CD4-positive, CD25-positive, alpha-beta regulatory T cell (primary cell): ENCODE measurements at regions not wholly inside any gene's neighbourhood (a gene's known extent, or its start where the extent isn't known, plus 50 kb on each side); places are given as distances from the start of the nearest gene placed in this dataset.

Source experiments
- ATAC-seq, 2 donors: fragments of 150-1000 bp; cut with Tn5 transposase; one replicate each; pipeline ENCODE4 v1.10.0; 2021; ENCODE audit warnings: low read depth in 2 of 2, moderate number of reproducible peaks in 2 of 2, moderate library complexity in 1 of 2
- DNase-seq, 3 donors: peaks; one replicate each; pipeline versions ENCODE4 v3.0.0 to v3.0.0-alpha.2; 2012 to 2022; ENCODE audit warnings: mixed read lengths in 1 of 3
- H3K27ac ChIP-seq: one replicate; pipeline ENCODE4 v1.7.0; 2013; ENCODE audit warnings: mild to moderate bottlenecking, low read length; ENCODE audit not compliant: insufficient read depth, poor library complexity, severe bottlenecking
- H3K27me3 ChIP-seq: one replicate; pipeline ENCODE4 v1.7.0; 2013; ENCODE audit warnings: low read length; ENCODE audit not compliant: control insufficient read depth, insufficient read depth
- H3K36me3 ChIP-seq: one replicate; pipeline ENCODE4 v1.7.0; 2013; ENCODE audit warnings: mild to moderate bottlenecking, low read length, moderate library complexity; ENCODE audit not compliant: control insufficient read depth, insufficient read depth
- H3K4me1 ChIP-seq: 2 replicates; pipeline ENCODE4 v1.7.0; 2013; ENCODE audit warnings: mild to moderate bottlenecking, low read length; ENCODE audit not compliant: insufficient read depth, control insufficient read depth, poor library complexity, severe bottlenecking
- H3K4me3 ChIP-seq: one replicate; pipeline ENCODE4 v1.7.0; 2013; ENCODE audit warnings: low read depth, mild to moderate bottlenecking, low read length, moderate library complexity
- H3K9me3 ChIP-seq, 2 experiments: 1 replicate in 1 of 2; 2 replicates in 1 of 2; pipeline ENCODE4 v1.7.0; 2013; ENCODE audit warnings: low read length in 2 of 2, mild to moderate bottlenecking in 1 of 2, moderate library complexity in 1 of 2; ENCODE audit not compliant: control insufficient read depth in 2 of 2
- H3K27ac Mint-ChIP-seq, 3 donors: one replicate each; pipeline ENCODE4 v1.8.0; 2020 to 2022; ENCODE audit warnings: mild to moderate bottlenecking in 3 of 3, mixed read lengths in 3 of 3, moderate library complexity in 2 of 3
- H3K27me3 Mint-ChIP-seq: one replicate; pipeline ENCODE4 v1.8.0; 2022; ENCODE audit warnings: mild to moderate bottlenecking, mixed read lengths
- H3K36me3 Mint-ChIP-seq: one replicate; pipeline ENCODE4 v1.8.0; 2020; ENCODE audit warnings: mixed read lengths
- H3K4me1 Mint-ChIP-seq, 4 donors: one replicate each; pipeline ENCODE4 v1.8.0; 2020 to 2022; ENCODE audit warnings: mixed read lengths in 4 of 4, mild to moderate bottlenecking in 1 of 4
- H3K4me3 Mint-ChIP-seq, 4 donors: one replicate each; pipeline ENCODE4 v1.8.0; 2020 to 2022; ENCODE audit warnings: mild to moderate bottlenecking in 4 of 4, mixed read lengths in 4 of 4, moderate library complexity in 3 of 4
- H3K9me3 Mint-ChIP-seq, 7 donors: one replicate each; pipeline ENCODE4 v1.8.0; 2020 to 2022; ENCODE audit warnings: mixed read lengths in 7 of 7, mild to moderate bottlenecking in 3 of 7, moderate library complexity in 2 of 7

GRCh38 chr16:64136314-64136713, 985.5 kb downstream of the CDH11 start:
- Histone ChIP-seq H3K36me3 (no peaks in the 10 kb centered on the region), H3K4me3 (no peak overlapping the region), H3K27ac (no peak overlapping the region), H3K27me3 (no peaks in the 10 kb centered on the region), H3K9me3 (peaks cover 0 to 30% of the 10 kb centered on the region in 2 experiments), H3K4me1 (no peaks in the 10 kb centered on the region)
- H3K9me3 Mint-ChIP-seq = peaks cover 0 to 19% (median 8%) of the 10 kb centered on the region in 7 donors
- H3K27me3 Mint-ChIP-seq = no peaks in the 10 kb centered on the region
- no peak for DNase-seq
- no peak for ATAC-seq
- no peak overlapping the region for H3K27ac Mint-ChIP-seq
- no peaks in the 10 kb centered on the region for H3K36me3 Mint-ChIP-seq
- no peak overlapping the region for H3K4me3 Mint-ChIP-seq
- H3K4me1 Mint-ChIP-seq = no peaks in the 10 kb centered on the region

GRCh38 chr16:64133366-64133765, 988.5 kb downstream of the CDH11 start:
- DNase-seq = no peak
- Mint-ChIP-seq H3K27me3 (no peaks in the 10 kb centered on the region), H3K9me3 (peaks cover 0 to 26% (median 7%) of the 10 kb centered on the region in 7 donors), H3K27ac (no peak overlapping the region), H3K4me1 (no peaks in the 10 kb centered on the region), H3K36me3 (no peaks in the 10 kb centered on the region), H3K4me3 (no peak overlapping the region)
- no peak overlapping the region for H3K4me3 ChIP-seq
- no peaks in the 10 kb centered on the region for H3K4me1 ChIP-seq
- H3K36me3 ChIP-seq = no peaks in the 10 kb centered on the region
- H3K27me3 ChIP-seq = no peaks in the 10 kb centered on the region
- H3K27ac ChIP-seq = no peak overlapping the region
- no peak for ATAC-seq
- peaks cover 0 to 24% of the 10 kb centered on the region in 2 experiments for H3K9me3 ChIP-seq

- DNase-seq (no peak), ATAC-seq (no peak)
- no peak overlapping the region for H3K27ac Mint-ChIP-seq
- no peaks in the 10 kb centered on the region for H3K4me1 Mint-ChIP-seq
- no peak overlapping the region for H3K4me3 Mint-ChIP-seq
- no peaks in the 10 kb centered on the region for H3K36me3 ChIP-seq
- peaks cover 0 to 22% (median 7%) of the 10 kb centered on the region in 7 donors for H3K9me3 Mint-ChIP-seq
- H3K27me3 Mint-ChIP-seq = no peaks in the 10 kb centered on the region
- peaks cover 0 to 22% of the 10 kb centered on the region in 2 experiments for H3K9me3 ChIP-seq
- H3K4me1 ChIP-seq = no peaks in the 10 kb centered on the region
- no peaks in the 10 kb centered on the region for H3K36me3 Mint-ChIP-seq
- H3K4me3 ChIP-seq = no peak overlapping the region
- no peak overlapping the region for H3K27ac ChIP-seq
- H3K27me3 ChIP-seq = no peaks in the 10 kb centered on the region
Measured at GRCh38 chr16:64132759-64133361, 989.0 kb downstream of the CDH11 start.

- Mint-ChIP-seq H3K9me3 (peaks cover 0 to 19% (median 7%) of the 10 kb centered on the region in 7 donors), H3K27me3 (no peaks in the 10 kb centered on the region), H3K27ac (no peak overlapping the region), H3K4me3 (no peak overlapping the region), H3K36me3 (no peaks in the 10 kb centered on the region), H3K4me1 (no peaks in the 10 kb centered on the region)
- Histone ChIP-seq H3K9me3 (peaks cover 0 to 19% of the 10 kb centered on the region in 2 experiments), H3K4me1 (no peaks in the 10 kb centered on the region), H3K27ac (no peak overlapping the region), H3K4me3 (no peak overlapping the region), H3K36me3 (no peaks in the 10 kb centered on the region), H3K27me3 (no peaks in the 10 kb centered on the region)
- no peak for DNase-seq
- no peak for ATAC-seq
Measured at GRCh38 chr16:64132190-64132589, 989.7 kb downstream of the CDH11 start.

- Histone ChIP-seq H3K4me3 (no peak overlapping the region), H3K27ac (no peak overlapping the region), H3K36me3 (no peaks in the 10 kb centered on the region), H3K27me3 (no peaks in the 10 kb centered on the region), H3K9me3 (peaks cover 0 to 19% of the 10 kb centered on the region in 2 experiments), H3K4me1 (no peaks in the 10 kb centered on the region)
- ATAC-seq = no peak
- no peaks in the 10 kb centered on the region for H3K36me3 Mint-ChIP-seq
- no peak overlapping the region for H3K27ac Mint-ChIP-seq
- H3K4me3 Mint-ChIP-seq = no peak overlapping the region
- no peaks in the 10 kb centered on the region for H3K4me1 Mint-ChIP-seq
- no peaks in the 10 kb centered on the region for H3K27me3 Mint-ChIP-seq
- no peak for DNase-seq
- H3K9me3 Mint-ChIP-seq = peaks cover 0 to 21% (median 6%) of the 10 kb centered on the region in 7 donors
Measured at GRCh38 chr16:64131423-64131822, 990.4 kb downstream of the CDH11 start.

GRCh38 chr16:64130140-64130539, 991.7 kb downstream of the CDH11 start:
- Histone ChIP-seq H3K9me3 (peaks cover 0 to 19% of the 10 kb centered on the region in 2 experiments), H3K4me3 (no peak overlapping the region), H3K4me1 (no peaks in the 10 kb centered on the region), H3K36me3 (no peaks in the 10 kb centered on the region), H3K27me3 (no peaks in the 10 kb centered on the region), H3K27ac (no peak overlapping the region)
- no peak for ATAC-seq
- DNase-seq = no peak
- H3K27me3 Mint-ChIP-seq = no peaks in the 10 kb centered on the region
- H3K9me3 Mint-ChIP-seq = peaks cover 0 to 26% (median 6%) of the 10 kb centered on the region in 7 donors
- no peak overlapping the region for H3K27ac Mint-ChIP-seq
- H3K36me3 Mint-ChIP-seq = no peaks in the 10 kb centered on the region
- no peaks in the 10 kb centered on the region for H3K4me1 Mint-ChIP-seq
- H3K4me3 Mint-ChIP-seq = no peak overlapping the region

- H3K36me3 ChIP-seq = no peaks in the 10 kb centered on the region
- Mint-ChIP-seq H3K4me3 (no peak overlapping the region), H3K27me3 (no peaks in the 10 kb centered on the region), H3K9me3 (peaks cover 0 to 32% (median 6%) of the 10 kb centered on the region in 7 donors), H3K36me3 (no peaks in the 10 kb centered on the region), H3K4me1 (no peaks in the 10 kb centered on the region), H3K27ac (no peak overlapping the region)
- DNase-seq (no peak), ATAC-seq (no peak)
- no peak overlapping the region for H3K27ac ChIP-seq
- H3K27me3 ChIP-seq = no peaks in the 10 kb centered on the region
- no peak overlapping the region for H3K4me3 ChIP-seq
- no peaks in the 10 kb centered on the region for H3K4me1 ChIP-seq
- H3K9me3 ChIP-seq = peaks cover 0 to 7% of the 10 kb centered on the region in 2 experiments
Measured at GRCh38 chr16:64122177-64122576, 999.7 kb downstream of the CDH11 start.

GRCh38 chr16:64121473-64121872, 1000.4 kb downstream of the CDH11 start:
- Mint-ChIP-seq H3K27ac (no peak overlapping the region), H3K27me3 (no peaks in the 10 kb centered on the region), H3K4me1 (no peaks in the 10 kb centered on the region), H3K4me3 (no peak overlapping the region), H3K36me3 (no peaks in the 10 kb centered on the region), H3K9me3 (peaks cover 0 to 31% (median 6%) of the 10 kb centered on the region in 7 donors)
- Histone ChIP-seq H3K4me1 (no peaks in the 10 kb centered on the region), H3K36me3 (no peaks in the 10 kb centered on the region), H3K4me3 (no peak overlapping the region), H3K9me3 (peaks cover 0 to 7% of the 10 kb centered on the region in 2 experiments), H3K27ac (no peak overlapping the region), H3K27me3 (no peaks in the 10 kb centered on the region)
- ATAC-seq (no peak), DNase-seq (no peak)
